ENCODE measurements at regions not wholly inside any gene's neighbourhood (a gene's known extent, or its start where the extent isn't known, plus 50 kb on each side); places are given as distances from the start of the nearest gene placed in this dataset.

GRCh38 chr5:72623936-72624335 lies 116.7 kb upstream of the ZNF366 start:
- TF ChIP-seq, protein P1, sequence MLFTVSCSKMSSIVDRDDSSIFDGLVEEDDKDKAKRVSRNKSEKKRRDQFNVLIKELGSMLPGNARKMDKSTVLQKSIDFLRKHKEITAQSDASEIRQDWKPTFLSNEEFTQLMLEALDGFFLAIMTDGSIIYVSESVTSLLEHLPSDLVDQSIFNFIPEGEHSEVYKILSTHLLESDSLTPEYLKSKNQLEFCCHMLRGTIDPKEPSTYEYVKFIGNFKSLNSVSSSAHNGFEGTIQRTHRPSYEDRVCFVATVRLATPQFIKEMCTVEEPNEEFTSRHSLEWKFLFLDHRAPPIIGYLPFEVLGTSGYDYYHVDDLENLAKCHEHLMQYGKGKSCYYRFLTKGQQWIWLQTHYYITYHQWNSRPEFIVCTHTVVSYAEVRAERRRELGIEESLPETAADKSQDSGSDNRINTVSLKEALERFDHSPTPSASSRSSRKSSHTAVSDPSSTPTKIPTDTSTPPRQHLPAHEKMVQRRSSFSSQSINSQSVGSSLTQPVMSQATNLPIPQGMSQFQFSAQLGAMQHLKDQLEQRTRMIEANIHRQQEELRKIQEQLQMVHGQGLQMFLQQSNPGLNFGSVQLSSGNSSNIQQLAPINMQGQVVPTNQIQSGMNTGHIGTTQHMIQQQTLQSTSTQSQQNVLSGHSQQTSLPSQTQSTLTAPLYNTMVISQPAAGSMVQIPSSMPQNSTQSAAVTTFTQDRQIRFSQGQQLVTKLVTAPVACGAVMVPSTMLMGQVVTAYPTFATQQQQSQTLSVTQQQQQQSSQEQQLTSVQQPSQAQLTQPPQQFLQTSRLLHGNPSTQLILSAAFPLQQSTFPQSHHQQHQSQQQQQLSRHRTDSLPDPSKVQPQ (CRISPR knock-in tag; IDR thresholded peaks at IDR 0.05; ENCODE audit: borderline replicate concordance), result no peak
- TF ChIP-seq TFAM (CRISPR knock-in tag; conservative IDR thresholded peaks at IDR 0.05), result no peak
- TF ChIP-seq ZFP1 (CRISPR knock-in tag; IDR thresholded peaks at IDR 0.05), result no peak
- TF ChIP-seq CTCF (IDR thresholded peaks at IDR 0.05 in 2 of 3, conservative IDR thresholded peaks at IDR 0.05 in 1 of 3; ENCODE audit: insufficient read depth in 2 of 3, low read depth in 1 of 3, low read length in 3 of 3), result no peak
- no peak for TF ChIP-seq ZNF12 (CRISPR knock-in tag; IDR thresholded peaks at IDR 0.05)
- TF ChIP-seq ETS1 (conservative IDR thresholded peaks at IDR 0.05; ENCODE audit: control insufficient read depth, low read depth, low read length), result no peak
- no peak for TF ChIP-seq IRF1 (CRISPR knock-in tag; IDR thresholded peaks at IDR 0.05; ENCODE audit: borderline replicate concordance)
- no peak for TF ChIP-seq SMC3 (conservative IDR thresholded peaks at IDR 0.05; ENCODE audit: insufficient read depth, low read depth, low read length)
- no peak for TF ChIP-seq RCOR1 (IDR thresholded peaks at IDR 0.05; ENCODE audit: borderline replicate concordance in 1 of 2, low read depth in 2 of 2, low read length in 2 of 2)
- TF ChIP-seq SIRT6 (IDR thresholded peaks at IDR 0.05; ENCODE audit: low read depth, low read length), result no peak
- TF ChIP-seq FOXM1 (IDR thresholded peaks at IDR 0.05; ENCODE audit: low read depth), result no peak
- no peak for TF ChIP-seq FOXM1 (CRISPR knock-in tag; IDR thresholded peaks at IDR 0.05; ENCODE audit: low read depth)
- no peak for TF ChIP-seq MTA3 (IDR thresholded peaks at IDR 0.05; ENCODE audit: borderline replicate concordance)
- no peak for TF ChIP-seq NBN (IDR thresholded peaks at IDR 0.05; ENCODE audit: low read depth)
- no peak for TF ChIP-seq THRA (IDR thresholded peaks at IDR 0.05)
